ENCODE measurements at regions not wholly inside any gene's neighbourhood (a gene's known extent, or its start where the extent isn't known, plus 50 kb on each side); places are given as distances from the start of the nearest gene placed in this dataset.

- Histone ChIP-seq H3K9me3 (ENCODE audit: control insufficient read depth, insufficient read depth, low read depth, low read length) (no peaks in the 10 kb centered on the region), H3K36me3 (ENCODE audit: control insufficient read depth in 2 of 2, insufficient read depth in 1 of 2, low read length in 2 of 2) (no peaks in the 10 kb centered on the region), H3K4me1 (ENCODE audit: control insufficient read depth, insufficient read depth, low read length) (no peaks in the 10 kb centered on the region), H3K27ac (ENCODE audit: extremely low read depth, low read depth, low read length) (no peak overlapping the region), H3K4me3 (ENCODE audit: low read depth, low read length) (no peak overlapping the region)
- CTCF ChIA-PET, result no interaction called here
- POLR2A ChIA-PET, result no interaction called here
- TF ChIP-seq ZNF530 (tag by site-specific recombination; IDR thresholded peaks at IDR 0.05; ENCODE audit: low read depth), result no peak
- TF ChIP-seq YY1 (tag by site-specific recombination; IDR thresholded peaks at IDR 0.05), result no peak
- no peak for TF ChIP-seq KLF9 (tag by site-specific recombination; IDR thresholded peaks at IDR 0.05; ENCODE audit: low read depth)
Observed at GRCh38 chr14:27222671-27223070, 624.8 kb upstream of the NOVA1 start.

DNA sequence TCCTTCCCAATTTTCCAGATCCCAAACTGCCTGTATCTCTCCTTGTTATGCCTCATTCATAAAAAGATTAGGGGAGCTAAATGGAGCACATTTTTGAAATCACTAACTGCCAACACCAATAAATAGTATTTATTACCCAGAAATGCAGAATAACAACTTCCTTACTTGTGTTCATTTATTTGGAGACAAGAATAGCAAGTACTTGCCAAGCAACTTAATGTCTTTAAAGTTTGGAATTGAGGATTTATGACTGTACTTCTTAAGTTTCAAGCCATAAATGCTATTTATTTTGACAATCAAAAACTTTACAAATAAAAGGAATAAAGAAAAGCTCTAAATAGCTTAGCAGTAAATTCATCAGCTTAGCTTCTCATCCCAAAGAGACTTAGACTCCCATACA lies 626.1 kb upstream of the NOVA1 start:
- Histone ChIP-seq H3K27ac (ENCODE audit: extremely low read depth, low read depth, low read length) (no peak overlapping the region), H3K4me1 (ENCODE audit: control insufficient read depth, insufficient read depth, low read length) (no peaks in the 10 kb centered on the region), H3K4me3 (ENCODE audit: low read depth, low read length) (no peak overlapping the region), H3K9me3 (ENCODE audit: control insufficient read depth, insufficient read depth, low read depth, low read length) (no peaks in the 10 kb centered on the region), H3K36me3 (ENCODE audit: control insufficient read depth in 2 of 2, insufficient read depth in 1 of 2, low read length in 2 of 2) (no peaks in the 10 kb centered on the region)
- TF ChIP-seq ZFP3 (tag by site-specific recombination; IDR thresholded peaks at IDR 0.05; ENCODE audit: low read depth) (no peak), ZNF514 (tag by site-specific recombination; IDR thresholded peaks at IDR 0.05) (no peak), ZNF658 (tag by site-specific recombination; IDR thresholded peaks at IDR 0.05) (no peak), GLIS1 (tag by site-specific recombination; IDR thresholded peaks at IDR 0.05) (no peak)
- TF ChIP-seq, protein P1, sequence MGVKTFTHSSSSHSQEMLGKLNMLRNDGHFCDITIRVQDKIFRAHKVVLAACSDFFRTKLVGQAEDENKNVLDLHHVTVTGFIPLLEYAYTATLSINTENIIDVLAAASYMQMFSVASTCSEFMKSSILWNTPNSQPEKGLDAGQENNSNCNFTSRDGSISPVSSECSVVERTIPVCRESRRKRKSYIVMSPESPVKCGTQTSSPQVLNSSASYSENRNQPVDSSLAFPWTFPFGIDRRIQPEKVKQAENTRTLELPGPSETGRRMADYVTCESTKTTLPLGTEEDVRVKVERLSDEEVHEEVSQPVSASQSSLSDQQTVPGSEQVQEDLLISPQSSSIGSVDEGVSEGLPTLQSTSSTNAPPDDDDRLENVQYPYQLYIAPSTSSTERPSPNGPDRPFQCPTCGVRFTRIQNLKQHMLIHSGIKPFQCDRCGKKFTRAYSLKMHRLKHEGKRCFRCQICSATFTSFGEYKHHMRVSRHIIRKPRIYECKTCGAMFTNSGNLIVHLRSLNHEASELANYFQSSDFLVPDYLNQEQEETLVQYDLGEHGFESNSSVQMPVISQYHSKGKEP (tag by site-specific recombination; IDR thresholded peaks at IDR 0.05), result no peak
- CTCF ChIA-PET, result no interaction called here
- POLR2A ChIA-PET, result no interaction called here

DNA sequence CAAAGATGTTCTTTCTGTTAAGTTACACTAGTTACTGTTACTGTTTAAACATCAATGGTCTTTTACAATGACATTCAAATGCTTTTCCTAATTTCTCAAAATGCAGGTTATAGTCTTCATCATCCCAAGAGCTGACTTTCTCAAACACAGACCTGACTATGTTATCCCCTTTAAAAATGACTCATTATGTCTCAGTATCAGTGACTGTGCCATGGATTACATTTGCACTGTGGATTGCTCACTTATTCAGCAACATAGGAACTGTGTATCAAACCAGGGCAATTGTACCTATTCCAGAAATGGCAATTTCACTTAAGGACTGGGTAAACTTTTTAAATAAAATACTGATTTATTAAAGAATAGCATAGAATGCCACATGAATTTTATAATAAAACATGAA lies 630.2 kb upstream of the NOVA1 start:
- Histone ChIP-seq H3K27ac (ENCODE audit: extremely low read depth, low read depth, low read length) (no peak overlapping the region), H3K36me3 (ENCODE audit: control insufficient read depth in 2 of 2, insufficient read depth in 1 of 2, low read length in 2 of 2) (no peaks in the 10 kb centered on the region), H3K4me3 (ENCODE audit: low read depth, low read length) (no peak overlapping the region), H3K4me1 (ENCODE audit: control insufficient read depth, insufficient read depth, low read length) (no peaks in the 10 kb centered on the region), H3K9me3 (ENCODE audit: control insufficient read depth, insufficient read depth, low read depth, low read length) (no peaks in the 10 kb centered on the region)
- TF ChIP-seq ZFP3 (tag by site-specific recombination; IDR thresholded peaks at IDR 0.05; ENCODE audit: low read depth) (no peak), ZNF529 (tag by site-specific recombination; IDR thresholded peaks at IDR 0.05; ENCODE audit: insufficient replicate concordance) (no peak), HOXD13 (CRISPR knock-in tag; IDR thresholded peaks at IDR 0.05; ENCODE audit: borderline replicate concordance) (no peak)
- TF ChIP-seq, protein P2, sequence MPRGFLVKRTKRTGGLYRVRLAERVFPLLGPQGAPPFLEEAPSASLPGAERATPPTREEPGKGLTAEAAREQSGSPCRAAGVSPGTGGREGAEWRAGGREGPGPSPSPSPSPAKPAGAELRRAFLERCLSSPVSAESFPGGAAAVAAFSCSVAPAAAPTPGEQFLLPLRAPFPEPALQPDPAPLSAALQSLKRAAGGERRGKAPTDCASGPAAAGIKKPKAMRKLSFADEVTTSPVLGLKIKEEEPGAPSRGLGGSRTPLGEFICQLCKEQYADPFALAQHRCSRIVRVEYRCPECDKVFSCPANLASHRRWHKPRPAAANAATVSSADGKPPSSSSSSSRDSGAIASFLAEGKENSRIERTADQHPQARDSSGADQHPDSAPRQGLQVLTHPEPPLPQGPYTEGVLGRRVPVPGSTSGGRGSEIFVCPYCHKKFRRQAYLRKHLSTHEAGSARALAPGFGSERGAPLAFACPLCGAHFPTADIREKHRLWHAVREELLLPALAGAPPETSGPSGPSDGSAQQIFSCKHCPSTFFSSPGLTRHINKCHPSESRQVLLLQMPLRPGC (tag by site-specific recombination; IDR thresholded peaks at IDR 0.05), result no peak
- ChIA-PET POLR2A (no interaction called here), CTCF (no interaction called here)

- no peaks in the 10 kb centered on the region for H3K9me3 ChIP-seq (ENCODE audit: control insufficient read depth, insufficient read depth, low read depth, low read length)
- H3K4me3 ChIP-seq (ENCODE audit: low read depth, low read length), result no peak overlapping the region
- H3K36me3 ChIP-seq (ENCODE audit: control insufficient read depth in 2 of 2, insufficient read depth in 1 of 2, low read length in 2 of 2), result no peaks in the 10 kb centered on the region
- no peaks in the 10 kb centered on the region for H3K4me1 ChIP-seq (ENCODE audit: control insufficient read depth, insufficient read depth, low read length)
- POLR2A ChIA-PET, result no interaction called here
- CTCF ChIA-PET, result interaction anchor here (0.8 kb wide), 1 partner anchor 19 kb away, joined by 5 read pairs; no protein-coding TSS in a partner anchor
- H3K27ac ChIP-seq (ENCODE audit: extremely low read depth, low read depth, low read length), result no peak overlapping the region
- TF ChIP-seq, protein P1 (tag by site-specific recombination; IDR thresholded peaks at IDR 0.05), result no peak
- no peak for TF ChIP-seq ZNF571 (tag by site-specific recombination; IDR thresholded peaks at IDR 0.05)
- no peak for TF ChIP-seq GFI1B (tag by site-specific recombination; IDR thresholded peaks at IDR 0.05)
- no peak for TF ChIP-seq ZNF175 (tag by site-specific recombination; IDR thresholded peaks at IDR 0.05)
- TF ChIP-seq KLF8 (tag by site-specific recombination; IDR thresholded peaks at IDR 0.05), result no peak
- no peak for TF ChIP-seq HIC1 (tag by site-specific recombination; IDR thresholded peaks at IDR 0.05)
- TF ChIP-seq ZBTB7A (tag by site-specific recombination; IDR thresholded peaks at IDR 0.05; ENCODE audit: low read depth), result no peak
- no peak for TF ChIP-seq ZFP69B (tag by site-specific recombination; IDR thresholded peaks at IDR 0.05)
- no peak for TF ChIP-seq SP3 (tag by site-specific recombination; IDR thresholded peaks at IDR 0.05)
- no peak for TF ChIP-seq FEZF1 (tag by site-specific recombination; IDR thresholded peaks at IDR 0.05)
- no peak for TF ChIP-seq ZNF514 (tag by site-specific recombination; IDR thresholded peaks at IDR 0.05)
- TF ChIP-seq ZNF580 (tag by site-specific recombination; IDR thresholded peaks at IDR 0.05), result no peak
- TF ChIP-seq GLIS2 (tag by site-specific recombination; IDR thresholded peaks at IDR 0.05), result no peak
- TF ChIP-seq ZSCAN16 (tag by site-specific recombination; IDR thresholded peaks at IDR 0.05), result no peak
Observed at GRCh38 chr14:27234331-27234730, 636.5 kb upstream of the NOVA1 start.

Data from HEK293 (cell line).